ENCODE measurements at regions not wholly inside any gene's neighbourhood (a gene's known extent, or its start where the extent isn't known, plus 50 kb on each side); places are given as distances from the start of the nearest gene placed in this dataset.

DNA sequence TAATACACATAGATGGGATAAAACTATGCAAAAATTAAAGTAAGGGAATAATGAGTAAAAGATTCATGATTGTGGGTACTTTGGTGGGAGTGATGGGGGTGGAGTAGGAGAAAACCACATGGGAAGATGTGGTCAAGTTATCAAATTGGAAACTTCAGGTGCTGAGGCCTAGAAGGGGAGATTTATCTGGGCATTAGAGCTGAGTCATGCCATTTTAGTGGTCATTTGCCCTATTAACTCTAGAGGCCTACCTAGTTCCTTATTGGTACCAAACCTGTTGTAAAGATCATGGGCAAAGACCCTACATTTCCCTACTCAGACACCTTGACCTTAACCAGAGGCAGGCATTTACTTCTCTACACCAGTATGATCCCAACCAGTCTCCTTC lies 125.9 kb upstream of the BCL6 start:
- Histone ChIP-seq H3K9me1 (replicated peaks; ENCODE audit: control insufficient read depth, extremely low read depth, insufficient read depth, low read length) (no peaks in the 10 kb centered on the region), H3K27me3 (ENCODE audit: control insufficient read depth in 2 of 2, insufficient read depth in 2 of 2, low read length in 2 of 2) (no peaks in the 10 kb centered on the region), H3K4me3 (replicated peaks in 1 of 3; ENCODE audit: insufficient read depth in 1 of 3, low read depth in 1 of 3, low read length in 3 of 3) (no peak overlapping the region), H3K4me1 (ENCODE audit: control insufficient read depth, extremely low read depth, insufficient read depth, low read length) (no peaks in the 10 kb centered on the region), H3K27ac (ENCODE audit: insufficient read depth, low read depth, low read length) (no peak overlapping the region), H3K36me3 (ENCODE audit: control insufficient read depth in 2 of 2, extremely low read depth in 1 of 2, insufficient read depth in 2 of 2, low read length in 2 of 2) (no peaks in the 10 kb centered on the region), H3K79me2 (ENCODE audit: control insufficient read depth, insufficient read depth, low read length) (no peaks in the 10 kb centered on the region), H2AFZ (ENCODE audit: low read depth, low read length) (no peak overlapping the region), H3K9ac (replicated peaks; ENCODE audit: extremely low read depth, insufficient read depth, low read length) (no peak overlapping the region), H3K4me2 (ENCODE audit: insufficient read depth, low read length) (no peak overlapping the region), H4K20me1 (replicated peaks; ENCODE audit: control insufficient read depth, extremely low read depth, insufficient read depth, low read length) (no peaks in the 10 kb centered on the region), H3K9me3 (replicated peaks; ENCODE audit: control insufficient read depth, insufficient read depth, low read length) (no peaks in the 10 kb centered on the region)
- no TSS peak for BruUV-seq (replicated peaks)
- TF ChIP-seq GATA2 (IDR thresholded peaks at IDR 0.05; ENCODE audit: insufficient read depth, insufficient read length, low read depth, low read length) = no peak
- TF ChIP-seq MYC (IDR thresholded peaks at IDR 0.05; ENCODE audit: low read depth, low read length) = no peak
- TF ChIP-seq POLR2A (IDR thresholded peaks at IDR 0.05; ENCODE audit: low read depth, low read length) = no peak
- TF ChIP-seq FOS (IDR thresholded peaks at IDR 0.05; ENCODE audit: borderline replicate concordance, insufficient read depth, low read length) = no peak
- TF ChIP-seq JUN (IDR thresholded peaks at IDR 0.05; ENCODE audit: borderline replicate concordance, insufficient read depth, insufficient read length, low read depth) = no peak
- TF ChIP-seq POLR2AphosphoS5 (IDR thresholded peaks at IDR 0.05; ENCODE audit: insufficient read depth, low read depth, low read length) = no peak
- TF ChIP-seq, protein P1, sequence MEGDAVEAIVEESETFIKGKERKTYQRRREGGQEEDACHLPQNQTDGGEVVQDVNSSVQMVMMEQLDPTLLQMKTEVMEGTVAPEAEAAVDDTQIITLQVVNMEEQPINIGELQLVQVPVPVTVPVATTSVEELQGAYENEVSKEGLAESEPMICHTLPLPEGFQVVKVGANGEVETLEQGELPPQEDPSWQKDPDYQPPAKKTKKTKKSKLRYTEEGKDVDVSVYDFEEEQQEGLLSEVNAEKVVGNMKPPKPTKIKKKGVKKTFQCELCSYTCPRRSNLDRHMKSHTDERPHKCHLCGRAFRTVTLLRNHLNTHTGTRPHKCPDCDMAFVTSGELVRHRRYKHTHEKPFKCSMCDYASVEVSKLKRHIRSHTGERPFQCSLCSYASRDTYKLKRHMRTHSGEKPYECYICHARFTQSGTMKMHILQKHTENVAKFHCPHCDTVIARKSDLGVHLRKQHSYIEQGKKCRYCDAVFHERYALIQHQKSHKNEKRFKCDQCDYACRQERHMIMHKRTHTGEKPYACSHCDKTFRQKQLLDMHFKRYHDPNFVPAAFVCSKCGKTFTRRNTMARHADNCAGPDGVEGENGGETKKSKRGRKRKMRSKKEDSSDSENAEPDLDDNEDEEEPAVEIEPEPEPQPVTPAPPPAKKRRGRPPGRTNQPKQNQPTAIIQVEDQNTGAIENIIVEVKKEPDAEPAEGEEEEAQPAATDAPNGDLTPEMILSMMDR (IDR thresholded peaks at IDR 0.05; ENCODE audit: extremely low read depth in 1 of 2, insufficient read depth in 1 of 2, low read depth in 1 of 2, low read length in 2 of 2) = no peak
- TF ChIP-seq, protein P2, sequence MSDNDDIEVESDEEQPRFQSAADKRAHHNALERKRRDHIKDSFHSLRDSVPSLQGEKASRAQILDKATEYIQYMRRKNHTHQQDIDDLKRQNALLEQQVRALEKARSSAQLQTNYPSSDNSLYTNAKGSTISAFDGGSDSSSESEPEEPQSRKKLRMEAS (IDR thresholded peaks at IDR 0.05; ENCODE audit: insufficient read depth, insufficient read length) = no peak
- TF ChIP-seq EZH2 (IDR thresholded peaks at IDR 0.05; ENCODE audit: borderline replicate concordance, low read depth, low read length, severe bottlenecking) = no peak
- intact Hi-C loops (cut with micrococcal nuclease) = no loop called here
- ChIA-PET CTCF (interaction anchor here (1.7 kb wide), 1 partner anchor 10 kb away, joined by 4 read pairs; no protein-coding TSS in a partner anchor), POLR2A (no interaction called here)
- dilution Hi-C loops (cut with MboI; ENCODE audit: extremely low pct_ligation_motif_present, low sequenced_read_pairs) = no loop called here
- FAIRE-seq (no peak), DNase-seq (ENCODE audit: low read depth, low spot score) (no peak)
